ENCODE measurements at regions not wholly inside any gene's neighbourhood (a gene's known extent, or its start where the extent isn't known, plus 50 kb on each side); places are given as distances from the start of the nearest gene placed in this dataset.

DNA sequence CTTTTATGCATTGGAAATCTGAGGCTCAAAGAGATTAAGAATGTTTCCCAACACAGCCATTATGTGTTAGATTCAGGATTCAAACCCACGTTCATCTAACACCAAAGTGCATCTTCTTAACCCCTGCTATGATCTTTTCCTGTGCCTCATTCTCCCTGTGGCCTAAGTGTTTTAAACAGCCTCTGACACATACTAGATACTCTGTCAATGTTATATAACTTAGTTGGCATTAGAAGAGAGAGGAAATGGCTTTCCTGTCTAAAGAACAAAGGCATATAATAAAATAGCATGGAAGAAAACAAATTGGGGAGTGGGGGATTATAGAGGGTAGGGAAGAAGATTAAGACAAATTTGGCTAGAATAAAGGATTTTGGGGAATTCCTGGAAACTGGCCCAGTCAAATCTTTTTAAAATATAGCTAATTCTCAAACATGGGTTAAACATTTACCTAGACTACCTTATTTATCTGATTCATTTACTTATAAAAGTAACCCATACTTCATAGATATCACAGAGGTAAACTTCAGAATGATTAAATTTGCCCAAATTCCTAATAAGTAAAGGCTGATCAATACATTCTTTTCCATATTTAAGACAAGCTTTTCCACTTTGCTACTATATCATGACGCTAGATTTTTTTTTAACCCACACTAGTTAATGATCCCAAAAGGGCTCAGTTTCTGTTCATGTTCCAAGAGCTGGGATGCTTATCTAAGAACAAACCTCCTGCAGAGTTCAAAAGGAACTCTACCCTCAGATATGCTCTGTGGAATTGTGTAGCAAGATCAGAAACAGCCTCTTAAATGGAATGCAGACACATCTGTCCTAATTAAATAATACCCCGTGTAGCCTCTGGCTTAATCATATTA is 122.9 kb upstream of the PTPRG start:
- no peak for DNase-seq
- intact Hi-C loops (cut with DNase I; ENCODE audit: low total_unique reads): no loop called here
- WGBS, 5 donors: 56 to 71% (median 61%) methylated on average over 3 of the region's 3 CpGs
- no peaks in the 10 kb centered on the region for H3K36me3 ChIP-seq
- TF ChIP-seq, protein P1, sequence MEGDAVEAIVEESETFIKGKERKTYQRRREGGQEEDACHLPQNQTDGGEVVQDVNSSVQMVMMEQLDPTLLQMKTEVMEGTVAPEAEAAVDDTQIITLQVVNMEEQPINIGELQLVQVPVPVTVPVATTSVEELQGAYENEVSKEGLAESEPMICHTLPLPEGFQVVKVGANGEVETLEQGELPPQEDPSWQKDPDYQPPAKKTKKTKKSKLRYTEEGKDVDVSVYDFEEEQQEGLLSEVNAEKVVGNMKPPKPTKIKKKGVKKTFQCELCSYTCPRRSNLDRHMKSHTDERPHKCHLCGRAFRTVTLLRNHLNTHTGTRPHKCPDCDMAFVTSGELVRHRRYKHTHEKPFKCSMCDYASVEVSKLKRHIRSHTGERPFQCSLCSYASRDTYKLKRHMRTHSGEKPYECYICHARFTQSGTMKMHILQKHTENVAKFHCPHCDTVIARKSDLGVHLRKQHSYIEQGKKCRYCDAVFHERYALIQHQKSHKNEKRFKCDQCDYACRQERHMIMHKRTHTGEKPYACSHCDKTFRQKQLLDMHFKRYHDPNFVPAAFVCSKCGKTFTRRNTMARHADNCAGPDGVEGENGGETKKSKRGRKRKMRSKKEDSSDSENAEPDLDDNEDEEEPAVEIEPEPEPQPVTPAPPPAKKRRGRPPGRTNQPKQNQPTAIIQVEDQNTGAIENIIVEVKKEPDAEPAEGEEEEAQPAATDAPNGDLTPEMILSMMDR (IDR thresholded peaks at IDR 0.05 in 8 of 11, conservative IDR thresholded peaks at IDR 0.05 in 3 of 11): no peak
- peaks cover 0 to 7% (median under 1%) of the 10 kb centered on the region in 6 donors for H3K4me1 ChIP-seq
- H3K27me3 ChIP-seq (replicated peaks in 1 of 7): no peaks in the 10 kb centered on the region
- no peak overlapping the region for H3K4me3 ChIP-seq
- H3K9me3 ChIP-seq: peaks cover 0 to 9% (median 0%) of the 10 kb centered on the region in 8 donors
- H3K27ac ChIP-seq: no peak overlapping the region

DNA sequence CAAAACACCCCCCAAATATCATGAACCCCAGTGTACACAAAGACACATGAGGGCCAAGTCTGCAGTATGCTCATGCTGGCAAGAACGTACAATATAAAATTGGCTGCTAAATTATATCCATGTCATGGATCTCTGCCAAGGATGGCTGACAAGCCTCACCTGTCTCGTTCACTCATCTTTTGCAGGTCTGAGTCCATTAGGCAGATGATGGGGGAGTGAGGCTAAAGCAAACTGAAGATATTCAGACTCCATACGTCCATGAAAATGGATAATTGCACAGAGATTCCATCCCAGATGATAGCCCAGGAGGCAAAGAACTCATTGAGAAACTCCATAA is 122.3 kb upstream of the PTPRG start:
- TF ChIP-seq, protein P1 (IDR thresholded peaks at IDR 0.05 in 8 of 11, conservative IDR thresholded peaks at IDR 0.05 in 3 of 11): no peak
- no peak for TF ChIP-seq POLR2AphosphoS5 (IDR thresholded peaks at IDR 0.05)
- no peak for TF ChIP-seq POLR2A (IDR thresholded peaks at IDR 0.05)
- no peaks in the 10 kb centered on the region for H3K36me3 ChIP-seq
- no peak overlapping the region for H3K4me3 ChIP-seq
- peaks cover 0 to 6% (median 0%) of the 10 kb centered on the region in 6 donors for H3K4me1 ChIP-seq
- DNase-seq: no peak
- H3K9me3 ChIP-seq: peaks cover 0 to 9% (median 0%) of the 10 kb centered on the region in 8 donors
- no peaks in the 10 kb centered on the region for H3K27me3 ChIP-seq (replicated peaks in 1 of 7)
- 70 to 89% (median 82%) methylated on average over 3 of the region's 3 CpGs for WGBS, 5 donors
- intact Hi-C loops (cut with DNase I; ENCODE audit: low total_unique reads): no loop called here
- no peak overlapping the region for H3K27ac ChIP-seq

DNA sequence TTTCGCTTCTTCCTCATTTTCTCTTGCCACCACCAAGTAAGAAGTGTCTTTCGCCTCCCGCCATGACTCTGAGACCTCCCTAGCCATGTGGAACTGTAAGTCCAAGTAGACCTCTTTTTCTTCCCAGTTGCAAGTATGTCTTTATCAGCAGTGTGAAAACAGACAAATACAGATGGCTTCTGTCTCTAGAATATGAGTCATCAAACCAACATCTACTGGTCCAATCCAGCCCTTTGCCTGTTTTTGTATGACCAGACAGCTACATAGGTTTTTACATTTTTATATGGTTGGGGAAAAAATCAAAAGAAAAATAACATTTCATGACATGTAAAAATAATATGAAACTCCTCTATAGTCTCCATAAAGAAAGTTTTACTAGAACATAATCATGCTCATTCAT is 118.7 kb upstream of the PTPRG start:
- Histone ChIP-seq H3K27me3 (replicated peaks in 1 of 7) (no peaks in the 10 kb centered on the region), H3K4me1 (peaks cover 0 to 6% (median 0%) of the 10 kb centered on the region in 6 donors), H3K36me3 (no peaks in the 10 kb centered on the region), H3K9me3 (no peaks in the 10 kb centered on the region), H3K27ac (no peak overlapping the region), H3K4me3 (no peak overlapping the region)
- intact Hi-C loops (cut with DNase I; ENCODE audit: low total_unique reads): no loop called here
- DNase-seq: no peak
- TF ChIP-seq POLR2A (IDR thresholded peaks at IDR 0.05): no peak
- TF ChIP-seq POLR2AphosphoS5 (IDR thresholded peaks at IDR 0.05): no peak
- TF ChIP-seq, protein P1 (IDR thresholded peaks at IDR 0.05 in 8 of 11, conservative IDR thresholded peaks at IDR 0.05 in 3 of 11): no peak
- 84 to 99% (median 92%) methylated on average over 3 of the region's 3 CpGs for WGBS, 5 donors

DNA sequence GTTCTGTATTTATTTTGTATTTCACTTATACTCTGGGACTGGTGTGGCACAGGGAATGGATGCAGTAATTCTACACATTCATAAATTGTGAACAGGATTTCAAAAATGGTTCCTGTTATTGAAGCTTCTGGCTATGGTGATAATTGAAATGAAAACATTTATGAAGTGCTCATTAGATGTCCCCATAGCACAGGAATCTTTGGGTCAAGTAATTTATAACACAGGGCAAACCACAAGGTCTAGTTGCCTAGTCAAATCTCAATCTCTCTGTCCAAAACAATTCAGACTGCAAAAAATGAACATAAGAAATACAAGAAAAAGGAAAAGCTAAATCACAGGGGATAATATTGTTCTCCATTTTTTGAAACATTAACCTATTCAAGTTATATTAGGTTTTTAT is 117.5 kb upstream of the PTPRG start:
- no peaks in the 10 kb centered on the region for H3K36me3 ChIP-seq
- TF ChIP-seq POLR2A (IDR thresholded peaks at IDR 0.05) (no peak), POLR2AphosphoS5 (IDR thresholded peaks at IDR 0.05) (no peak)
- TF ChIP-seq, protein P1 (IDR thresholded peaks at IDR 0.05 in 8 of 11, conservative IDR thresholded peaks at IDR 0.05 in 3 of 11): no peak
- H3K27ac ChIP-seq: no peak overlapping the region
- no peaks in the 10 kb centered on the region for H3K27me3 ChIP-seq (replicated peaks in 1 of 7)
- intact Hi-C loops (cut with DNase I; ENCODE audit: low total_unique reads): no loop called here
- no peak for DNase-seq
- H3K4me3 ChIP-seq: no peak overlapping the region
- no peaks in the 10 kb centered on the region for H3K9me3 ChIP-seq
- no peaks in the 10 kb centered on the region for H3K4me1 ChIP-seq

Data from spleen (tissue), 11 donors.